A673 (cell line): ENCODE measurements at regions not wholly inside any gene's neighbourhood (a gene's known extent, or its start where the extent isn't known, plus 50 kb on each side); places are given as distances from the start of the nearest gene placed in this dataset.

Source experiments
- BruUV-seq: library from RNA; stranded (reverse); fragments of 400-500 nt; replicated peaks from 2 replicates; lab custom pipeline; 2021; lab: Mats Ljungman, UMichigan
- CTCF ChIA-PET: fragments of 300-600 bp; sonication (Branson Sonifier 250); formaldehyde crosslinking; loops from one replicate; lab custom pipeline; 2022; ENCODE audit warnings: antibody characterized with exemption; lab: Charles Lee
- POLR2A ChIA-PET: fragments of 300-600 bp; sonication (Branson Sonifier 250); formaldehyde crosslinking; loops from one replicate; lab custom pipeline; 2022; ENCODE audit warnings: antibody characterized with exemption; ENCODE audit not compliant: low non-redundant PET; lab: Charles Lee
- DNase-seq: peaks from one replicate; pipeline ENCODE4 v3.0.0-alpha.2; 2015; ENCODE audit warnings: low spot score
- H3K27ac ChIP-seq: fragments of 200-600 bp; sonication (generic); 2 replicates; pipeline ENCODE4 v1.5.1; 2016; ENCODE audit warnings: mixed run types, low read depth, mild to moderate bottlenecking, mixed read lengths, antibody characterized with exemption, low read length; ENCODE audit not compliant: poor library complexity, severe bottlenecking
- H3K27me3 ChIP-seq: fragments of 200-600 bp; sonication (generic); replicated peaks from 2 replicates; pipeline ENCODE4 v1.6.1; 2017; ENCODE audit warnings: mixed run types, low read depth, mild to moderate bottlenecking, mixed read lengths, antibody characterized with exemption, low read length; ENCODE audit not compliant: insufficient read depth, poor library complexity
- H3K36me3 ChIP-seq: fragments of 200-600 bp; sonication (generic); 2 replicates; pipeline ENCODE4 v1.6.1; 2016; ENCODE audit warnings: mixed run types, mild to moderate bottlenecking, mixed read lengths, antibody characterized with exemption, low read length; ENCODE audit not compliant: insufficient read depth, poor library complexity, severe bottlenecking
- H3K4me1 ChIP-seq: fragments of 200-600 bp; sonication (generic); 2 replicates; pipeline ENCODE4 v1.6.1; 2017; ENCODE audit warnings: mixed run types, mild to moderate bottlenecking, mixed read lengths, antibody characterized with exemption, low read length; ENCODE audit not compliant: insufficient read depth, poor library complexity, severe bottlenecking
- H3K4me3 ChIP-seq: fragments of 200-600 bp; sonication (generic); 2 replicates; pipeline ENCODE4 v1.5.1; 2016; ENCODE audit warnings: low read depth, mixed run types, mild to moderate bottlenecking, mixed read lengths, low read length; ENCODE audit not compliant: poor library complexity, severe bottlenecking
- H3K9me3 ChIP-seq: fragments of 200-600 bp; sonication (generic); 2 replicates; pipeline ENCODE4 v1.6.1; 2016; ENCODE audit warnings: mixed run types, low read depth, mild to moderate bottlenecking, mixed read lengths, antibody characterized with exemption, low read length; ENCODE audit not compliant: poor library complexity, severe bottlenecking
- CTCF ChIP-seq: fragments of 300-800, 200-600 bp; sonication (generic); conservative IDR thresholded peaks from 2 replicates; pipeline ENCODE4 v1.5.1; 2017; ENCODE audit warnings: low read depth, mild to moderate bottlenecking, antibody characterized with exemption, low read length, moderate library complexity, mixed read lengths
- EZH2 ChIP-seq: fragments of 200-600 bp; sonication (generic); IDR thresholded peaks from 2 replicates; pipeline ENCODE4 v1.6.1; 2017; ENCODE audit warnings: borderline replicate concordance, low read depth, mild to moderate bottlenecking, mixed read lengths, antibody characterized with exemption, low read length; ENCODE audit not compliant: poor library complexity, severe bottlenecking
- intact Hi-C: fragments of 100-400 bp; cut with micrococcal nuclease; formaldehyde crosslinking; loops from one replicate; pipeline ENCODE4 v1.10.0; 2022; ENCODE audit not compliant: unreplicated experiment

- no TSS peak for BruUV-seq
- POLR2A ChIA-PET: interaction anchor here (0.5 kb wide), 1 partner anchor 195 kb away, joined by 19 read pairs; no protein-coding TSS in a partner anchor
- H3K9me3 ChIP-seq: no peaks in the 10 kb centered on the region
- intact Hi-C loops: no loop called here
- DNase-seq: peak; percentile 5
- H3K36me3 ChIP-seq: no peaks in the 10 kb centered on the region
- no peak overlapping the region for H3K27ac ChIP-seq
- no peak overlapping the region for H3K4me3 ChIP-seq
- TF ChIP-seq EZH2 (no peak), CTCF (no peak)
- no peaks in the 10 kb centered on the region for H3K27me3 ChIP-seq
- H3K4me1 ChIP-seq: peaks cover 5% of the 10 kb centered on the region
- CTCF ChIA-PET: no interaction called here
Measured at GRCh38 chr2:48235076-48235475, 79.4 kb upstream of the FOXN2 start.

DNA sequence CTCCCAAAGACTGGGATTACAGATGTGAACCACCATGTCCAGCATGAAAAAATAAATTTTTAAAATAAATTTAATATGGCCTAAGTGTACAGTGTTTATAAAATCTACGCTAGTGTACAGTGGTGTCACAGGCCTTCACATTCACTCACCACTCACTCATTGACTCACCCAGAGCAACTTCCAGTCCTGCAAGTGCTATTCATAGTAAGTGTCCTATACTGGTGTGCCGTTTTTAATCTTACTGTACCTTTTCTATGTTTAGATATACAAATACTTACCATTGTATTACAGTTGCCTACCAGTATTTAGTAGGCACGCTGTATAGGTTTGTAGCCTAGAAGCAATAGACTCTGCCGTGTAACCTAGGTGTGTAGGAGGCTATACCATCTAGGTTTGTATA lies 76.1 kb upstream of the FOXN2 start:
- intact Hi-C loops: no loop called here
- Histone ChIP-seq H3K36me3 (no peaks in the 10 kb centered on the region), H3K4me3 (no peak overlapping the region), H3K27ac (no peak overlapping the region), H3K4me1 (peaks cover 5% of the 10 kb centered on the region), H3K9me3 (no peaks in the 10 kb centered on the region), H3K27me3 (no peaks in the 10 kb centered on the region)
- DNase-seq: no peak
- TF ChIP-seq EZH2 (no peak), CTCF (no peak)
- POLR2A ChIA-PET: no interaction called here
- no TSS peak for BruUV-seq
- CTCF ChIA-PET: no interaction called here

DNA sequence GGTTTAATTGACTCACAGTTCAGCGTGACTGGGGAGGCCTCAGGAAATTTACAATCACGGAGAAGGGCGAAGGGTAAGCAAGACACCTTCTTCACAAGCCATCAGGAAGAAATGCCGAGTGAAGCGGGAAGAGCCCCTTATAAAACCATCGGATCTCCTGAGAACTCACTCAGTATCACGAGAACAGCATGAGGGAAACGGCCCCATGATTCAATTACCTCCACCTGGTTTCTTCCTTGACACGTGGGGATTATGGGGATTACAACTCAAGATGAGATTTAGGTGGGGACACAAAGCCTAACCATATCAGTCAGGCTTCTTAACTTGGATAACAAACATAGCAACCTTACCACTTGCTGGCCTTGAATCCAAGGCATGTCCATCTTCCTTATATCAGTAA lies 73.6 kb upstream of the FOXN2 start:
- no peaks in the 10 kb centered on the region for H3K4me1 ChIP-seq
- no peak overlapping the region for H3K4me3 ChIP-seq
- no peak overlapping the region for H3K27ac ChIP-seq
- no peak for DNase-seq
- H3K27me3 ChIP-seq: no peaks in the 10 kb centered on the region
- ChIA-PET POLR2A (no interaction called here), CTCF (no interaction called here)
- no peak for TF ChIP-seq EZH2
- TF ChIP-seq CTCF: no peak
- BruUV-seq: no TSS peak
- intact Hi-C loops: no loop called here
- H3K9me3 ChIP-seq: no peaks in the 10 kb centered on the region
- H3K36me3 ChIP-seq: no peaks in the 10 kb centered on the region
